Amniotic epithelial cell (primary cell): ENCODE measurements at regions not wholly inside any gene's neighbourhood (a gene's known extent, or its start where the extent isn't known, plus 50 kb on each side); places are given as distances from the start of the nearest gene placed in this dataset.
"Not testable (repeated sequence)": the region's sequence is repeated elsewhere in the genome, so short reads cannot be mapped to it uniquely, and the experiment has no call there.

Experiments
- DNase-seq: peaks from one replicate; pipeline ENCODE4 v3.0.0-alpha.2; 2010; ENCODE audit warnings: low read depth

GRCh38 chr9:22170556-22170955, 161.5 kb upstream of the CDKN2B start:
- no peak for DNase-seq

- DNase-seq = no peak
Observed at GRCh38 chr9:22170990-22171670, 162.0 kb upstream of the CDKN2B start.

GRCh38 chr9:22171691-22172090, 162.6 kb upstream of the CDKN2B start:
- no peak for DNase-seq

GRCh38 chr9:22173908-22174307, 164.8 kb upstream of the CDKN2B start:
- DNase-seq = no peak

- DNase-seq = no peak
Observed at GRCh38 chr9:22175972-22176545, 167.0 kb upstream of the CDKN2B start.

GRCh38 chr9:22181021-22181420, 171.9 kb upstream of the CDKN2B start:
- DNase-seq = not testable (repeated sequence)

GRCh38 chr9:22189471-22189870, 180.4 kb upstream of the CDKN2B start:
- no peak for DNase-seq

- DNase-seq = not testable (repeated sequence)
Observed at GRCh38 chr9:22197000-22197399, 187.9 kb upstream of the CDKN2B start.

GRCh38 chr9:22198681-22199080, 189.6 kb upstream of the CDKN2B start:
- no peak for DNase-seq

- DNase-seq = peak; percentile 5
Observed at GRCh38 chr9:22201256-22201655, 192.2 kb upstream of the CDKN2B start.

- peak; percentile 74 for DNase-seq
Observed at GRCh38 chr9:22203371-22204138, 194.4 kb upstream of the CDKN2B start.

GRCh38 chr9:22204240-22204639, 195.1 kb upstream of the CDKN2B start:
- no peak for DNase-seq

- no peak for DNase-seq
Observed at GRCh38 chr9:22206833-22207232, 197.7 kb upstream of the CDKN2B start.

GRCh38 chr9:22208846-22209585, 199.9 kb upstream of the CDKN2B start:
- peak; percentile 35 for DNase-seq

GRCh38 chr9:22210262-22210661, 201.2 kb upstream of the CDKN2B start:
- DNase-seq = peak; percentile 28

- DNase-seq = no peak
Observed at GRCh38 chr9:22210936-22211335, 201.8 kb upstream of the CDKN2B start.

GRCh38 chr9:22211588-22212360, 202.7 kb upstream of the CDKN2B start:
- DNase-seq = peak; percentile 98

- DNase-seq = peak; percentile 34
Observed at GRCh38 chr9:22214021-22214420, 204.9 kb upstream of the CDKN2B start.

- peak; percentile 10 for DNase-seq
Observed at GRCh38 chr9:22214497-22215031, 205.5 kb upstream of the CDKN2B start.

- no peak for DNase-seq
Observed at GRCh38 chr9:22215521-22215920, 206.4 kb upstream of the CDKN2B start.

- DNase-seq = peak; percentile 56
Observed at GRCh38 chr9:22216730-22217172, 207.6 kb upstream of the CDKN2B start.
